ENCODE measurements at regions not wholly inside any gene's neighbourhood (a gene's known extent, or its start where the extent isn't known, plus 50 kb on each side); places are given as distances from the start of the nearest gene placed in this dataset.

DNA sequence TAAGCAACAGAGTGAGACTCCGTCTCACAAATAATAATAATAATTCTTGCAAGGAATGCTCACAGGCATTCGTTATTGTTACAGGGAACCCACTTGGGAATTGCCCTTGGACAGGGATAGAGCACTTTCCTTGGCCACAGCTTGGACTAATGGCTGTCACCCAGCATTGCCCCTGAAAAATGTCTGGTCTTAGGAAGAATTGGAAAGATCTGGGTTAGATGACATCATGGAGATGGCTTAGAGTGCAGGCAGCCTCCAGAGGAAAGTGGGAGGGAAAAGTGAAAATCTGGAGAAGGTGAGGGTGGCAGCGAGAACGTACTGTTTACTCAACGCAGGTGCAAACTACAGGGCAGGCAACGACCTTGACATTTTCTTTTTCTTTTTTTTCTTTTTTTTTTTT lies 59.3 kb upstream of the MRTFB start:
- intact Hi-C loops (cut with micrococcal nuclease; ENCODE audit: unreplicated experiment) (no loop called here), in situ Hi-C loops (cut with HindIII; ENCODE audit: extremely low pct_ligation_motif_present, low pct_unique_long_range_greater_than_20kb) (no loop called here)
- no peak overlapping the region for H3K27ac ChIP-seq (ENCODE audit: extremely low read length, insufficient read depth, low read length)
- ATAC-seq: no peak
- H3K4me2 ChIP-seq (ENCODE audit: low read depth, low read length): no peak overlapping the region
- no peaks in the 10 kb centered on the region for H3K36me3 ChIP-seq (replicated peaks in 1 of 2; ENCODE audit: control insufficient read depth in 1 of 2, insufficient read depth in 2 of 2, low read length in 2 of 2)
- 0 out of 5 replicates have a peak, but pooled peaks cover 0 to 4% of the 10 kb centered on the region in 2 experiments for H3K27me3 ChIP-seq (ENCODE audit: control insufficient read depth in 1 of 2, insufficient read depth in 2 of 2, low read length in 2 of 2)
- POLR2A ChIA-PET: interaction anchor here (0.7 kb wide), 1 partner anchor 91 kb away, joined by 4 read pairs; no protein-coding TSS in a partner anchor
- no TSS peak for BruUV-seq (replicated peaks)
- H2AFZ ChIP-seq (ENCODE audit: low read length): no peak overlapping the region
- no peak overlapping the region for H3K9ac ChIP-seq (ENCODE audit: insufficient read depth, low read depth, low read length)
- CTCF ChIA-PET (ENCODE audit: low intra/inter-chr PET ratio, low total read pairs): no interaction called here
- no peaks in the 10 kb centered on the region for H4K20me1 ChIP-seq (ENCODE audit: insufficient read depth, low read length)
- no peak for DNase-seq (ENCODE audit: low spot score)
- H3K4me1 ChIP-seq (ENCODE audit: insufficient read depth, low read length): peaks cover 41% of the 10 kb centered on the region
- H3K4me3 ChIP-seq (replicated peaks in 1 of 3; ENCODE audit: insufficient read depth in 1 of 3, low read depth in 2 of 3, low read length in 3 of 3): no peak overlapping the region
- no peaks in the 10 kb centered on the region for H3K9me3 ChIP-seq (ENCODE audit: low read length)
- H3K79me2 ChIP-seq (ENCODE audit: insufficient read depth, low read length): no peaks in the 10 kb centered on the region
- no peak for FAIRE-seq
- WGBS (ENCODE audit: low lambda C conversion rate): 31% methylated on average over 6 of the region's 6 CpGs
- TF ChIP-seq KLF16 (CRISPR knock-in tag; IDR thresholded peaks at IDR 0.05): no peak
- TF ChIP-seq CBX1 (IDR thresholded peaks at IDR 0.05; ENCODE audit: low read depth): no peak
- TF ChIP-seq ZNF281 (CRISPR knock-in tag; IDR thresholded peaks at IDR 0.05; ENCODE audit: borderline replicate concordance): no peak
- no peak for TF ChIP-seq NFE2L2 (IDR thresholded peaks at IDR 0.05; ENCODE audit: low read length)
- TF ChIP-seq ZEB1 (IDR thresholded peaks at IDR 0.05; ENCODE audit: insufficient replicate concordance, low read depth): peak; percentile 59
- no peak for TF ChIP-seq NR2C2 (CRISPR knock-in tag; IDR thresholded peaks at IDR 0.05; ENCODE audit: borderline replicate concordance)
- no peak for TF ChIP-seq HOXA7 (CRISPR knock-in tag; IDR thresholded peaks at IDR 0.05)
- no peak for TF ChIP-seq ZSCAN21 (CRISPR knock-in tag; IDR thresholded peaks at IDR 0.05; ENCODE audit: borderline replicate concordance)
- no peak for TF ChIP-seq SMARCE1 (IDR thresholded peaks at IDR 0.05; ENCODE audit: borderline replicate concordance)
- TF ChIP-seq, protein P1, sequence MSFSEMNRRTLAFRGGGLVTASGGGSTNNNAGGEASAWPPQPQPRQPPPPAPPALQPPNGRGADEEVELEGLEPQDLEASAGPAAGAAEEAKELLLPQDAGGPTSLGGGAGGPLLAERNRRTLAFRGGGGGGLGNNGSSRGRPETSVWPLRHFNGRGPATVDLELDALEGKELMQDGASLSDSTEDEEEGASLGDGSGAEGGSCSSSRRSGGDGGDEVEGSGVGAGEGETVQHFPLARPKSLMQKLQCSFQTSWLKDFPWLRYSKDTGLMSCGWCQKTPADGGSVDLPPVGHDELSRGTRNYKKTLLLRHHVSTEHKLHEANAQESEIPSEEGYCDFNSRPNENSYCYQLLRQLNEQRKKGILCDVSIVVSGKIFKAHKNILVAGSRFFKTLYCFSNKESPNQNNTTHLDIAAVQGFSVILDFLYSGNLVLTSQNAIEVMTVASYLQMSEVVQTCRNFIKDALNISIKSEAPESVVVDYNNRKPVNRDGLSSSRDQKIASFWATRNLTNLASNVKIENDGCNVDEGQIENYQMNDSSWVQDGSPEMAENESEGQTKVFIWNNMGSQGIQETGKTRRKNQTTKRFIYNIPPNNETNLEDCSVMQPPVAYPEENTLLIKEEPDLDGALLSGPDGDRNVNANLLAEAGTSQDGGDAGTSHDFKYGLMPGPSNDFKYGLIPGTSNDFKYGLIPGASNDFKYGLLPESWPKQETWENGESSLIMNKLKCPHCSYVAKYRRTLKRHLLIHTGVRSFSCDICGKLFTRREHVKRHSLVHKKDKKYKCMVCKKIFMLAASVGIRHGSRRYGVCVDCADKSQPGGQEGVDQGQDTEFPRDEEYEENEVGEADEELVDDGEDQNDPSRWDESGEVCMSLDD (CRISPR knock-in tag; IDR thresholded peaks at IDR 0.05; ENCODE audit: borderline replicate concordance): no peak
- TF ChIP-seq, protein P2, sequence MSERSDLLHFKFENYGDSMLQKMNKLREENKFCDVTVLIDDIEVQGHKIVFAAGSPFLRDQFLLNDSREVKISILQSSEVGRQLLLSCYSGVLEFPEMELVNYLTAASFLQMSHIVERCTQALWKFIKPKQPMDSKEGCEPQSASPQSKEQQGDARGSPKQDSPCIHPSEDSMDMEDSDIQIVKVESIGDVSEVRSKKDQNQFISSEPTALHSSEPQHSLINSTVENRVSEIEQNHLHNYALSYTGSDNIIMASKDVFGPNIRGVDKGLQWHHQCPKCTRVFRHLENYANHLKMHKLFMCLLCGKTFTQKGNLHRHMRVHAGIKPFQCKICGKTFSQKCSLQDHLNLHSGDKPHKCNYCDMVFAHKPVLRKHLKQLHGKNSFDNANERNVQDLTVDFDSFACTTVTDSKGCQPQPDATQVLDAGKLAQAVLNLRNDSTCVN (CRISPR knock-in tag; IDR thresholded peaks at IDR 0.05; ENCODE audit: borderline replicate concordance): no peak
- TF ChIP-seq ZNF780A (CRISPR knock-in tag; IDR thresholded peaks at IDR 0.05): no peak
- TF ChIP-seq ZNF362 (CRISPR knock-in tag; IDR thresholded peaks at IDR 0.05; ENCODE audit: borderline replicate concordance): peak; percentile 45; the same call in 1 of the 2 replicates
- TF ChIP-seq HNF4G (IDR thresholded peaks at IDR 0.05; ENCODE audit: borderline replicate concordance, low read depth, low read length): no peak
- no peak for TF ChIP-seq HNF4G (CRISPR knock-in tag; IDR thresholded peaks at IDR 0.05; ENCODE audit: borderline replicate concordance, low read depth)
- no peak for TF ChIP-seq ATF2 (CRISPR knock-in tag; IDR thresholded peaks at IDR 0.05)
